Mesendoderm (in vitro differentiated cells): ENCODE measurements at regions not wholly inside any gene's neighbourhood (a gene's known extent, or its start where the extent isn't known, plus 50 kb on each side); places are given as distances from the start of the nearest gene placed in this dataset.

Experiments used
- DNase-seq: peaks from one replicate; pipeline ENCODE4 v3.0.0; 2013
- H2AK5ac ChIP-seq: 2 replicates; pipeline ENCODE4 v1.6.1; 2013; ENCODE audit warnings: low read length, inconsistent platforms
- H2BK120ac ChIP-seq: 2 replicates; pipeline ENCODE4 v1.6.1; 2013; ENCODE audit warnings: low read depth, mild to moderate bottlenecking, low read length, moderate library complexity, mixed read lengths
- H2BK15ac ChIP-seq: replicated peaks from 2 replicates; pipeline ENCODE4 v1.6.1; 2013; ENCODE audit warnings: low read depth, mild to moderate bottlenecking, moderate library complexity
- H2BK5ac ChIP-seq: 2 replicates; pipeline ENCODE4 v1.6.1; 2013; ENCODE audit warnings: low read length, inconsistent platforms
- H3K18ac ChIP-seq: 2 replicates; pipeline ENCODE4 v1.6.1; 2013; ENCODE audit warnings: mild to moderate bottlenecking, low read length, mixed read lengths
- H3K23ac ChIP-seq: one replicate; pipeline ENCODE4 v1.6.1; 2013; ENCODE audit warnings: low read length
- H3K27ac ChIP-seq: 2 replicates; pipeline ENCODE4 v1.5.1; 2013; ENCODE audit warnings: low read depth, mild to moderate bottlenecking, inconsistent platforms, low read length, moderate library complexity
- H3K27me3 ChIP-seq: 2 replicates; pipeline ENCODE4 v1.6.1; 2013; ENCODE audit warnings: low read length, control low read depth, mild to moderate bottlenecking, inconsistent platforms; ENCODE audit not compliant: insufficient read depth, poor library complexity
- H3K36me3 ChIP-seq: 2 replicates; pipeline ENCODE4 v1.6.1; 2013; ENCODE audit warnings: low read length, inconsistent platforms; ENCODE audit not compliant: control insufficient read depth, insufficient read depth
- H3K4ac ChIP-seq: one replicate; pipeline ENCODE4 v1.6.1; 2013; ENCODE audit warnings: low read depth, mild to moderate bottlenecking, low read length, moderate library complexity
- H3K4me1 ChIP-seq: 2 replicates; pipeline ENCODE4 v1.6.1; 2013; ENCODE audit warnings: low read depth, low read length, inconsistent platforms; ENCODE audit not compliant: control insufficient read depth
- H3K4me2 ChIP-seq: 2 replicates; pipeline ENCODE4 v1.6.1; 2013; ENCODE audit warnings: low read length
- H3K4me3 ChIP-seq: 2 replicates; pipeline ENCODE4 v1.5.1; 2013; ENCODE audit warnings: mild to moderate bottlenecking, low read length
- H3K56ac ChIP-seq: one replicate; pipeline ENCODE4 v1.6.1; 2013; ENCODE audit warnings: low read length
- H3K79me1 ChIP-seq: 2 replicates; pipeline ENCODE4 v1.6.1; 2013; ENCODE audit warnings: low read length, inconsistent platforms
- H3K79me2 ChIP-seq: 2 replicates; pipeline ENCODE4 v1.6.1; 2013; ENCODE audit warnings: mild to moderate bottlenecking, low read length; ENCODE audit not compliant: control insufficient read depth, insufficient read depth
- H3K9ac ChIP-seq: 2 replicates; pipeline ENCODE4 v1.6.1; 2013; ENCODE audit warnings: low read length, inconsistent platforms
- H4K5ac ChIP-seq: one replicate; pipeline ENCODE4 v1.6.1; 2013; ENCODE audit warnings: low read length
- H4K8ac ChIP-seq: one replicate; pipeline ENCODE4 v1.6.1; 2013; ENCODE audit warnings: low read depth, mild to moderate bottlenecking, control low read depth, low read length, moderate library complexity
- WGBS: extraction: QIAGEN DNeasy Blood & Tissue Kit; methylation state at CpG from one replicate; pipeline ENCODE4 v1.1.7; 2013; ENCODE audit warnings: low lambda C conversion rate, missing lambda C conversion rate; ENCODE audit not compliant: insufficient coverage; ENCODE audit errors: extremely low coverage; 5-methylcytosine and 5-hydroxymethylcytosine counted together

DNA sequence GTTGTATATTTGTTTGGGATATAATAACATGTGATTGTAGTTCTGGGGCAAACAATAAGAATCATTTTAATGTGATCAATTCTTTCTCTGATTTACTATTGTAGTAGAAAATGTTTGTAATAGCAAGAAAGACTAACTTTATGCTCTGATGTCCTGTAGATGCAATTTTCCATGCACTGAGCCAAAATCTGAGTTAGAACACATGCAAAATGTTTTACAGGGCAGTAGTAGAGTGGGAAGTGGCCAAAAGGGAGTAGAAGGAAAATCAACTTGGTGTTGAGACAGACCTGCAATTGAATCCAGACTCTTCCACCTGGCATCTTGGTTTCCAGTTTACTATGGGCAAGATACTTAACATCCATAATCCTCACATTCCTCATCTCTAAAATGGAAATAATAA lies 93.5 kb upstream of the BMP5 start:
- Histone ChIP-seq H3K4me1 (no peaks in the 10 kb centered on the region), H3K27ac (no peak overlapping the region), H3K56ac (no peak overlapping the region), H2BK5ac (no peak overlapping the region), H3K18ac (no peak overlapping the region), H4K8ac (no peak overlapping the region), H2BK15ac (no peak overlapping the region), H2AK5ac (no peak overlapping the region), H3K4ac (no peak overlapping the region), H3K4me2 (no peak overlapping the region), H3K23ac (no peak overlapping the region), H3K79me1 (no peaks in the 10 kb centered on the region), H3K27me3 (no peaks in the 10 kb centered on the region), H3K4me3 (no peak overlapping the region), H3K9ac (no peak overlapping the region), H3K79me2 (no peaks in the 10 kb centered on the region), H2BK120ac (no peak overlapping the region), H4K5ac (no peak overlapping the region), H3K36me3 (no peaks in the 10 kb centered on the region)
- no peak for DNase-seq

GRCh38 chr6:55964136-55964535 lies 88.7 kb upstream of the BMP5 start:
- WGBS, result no CpG with 5 or more reads among the region's 1 CpG
- Histone ChIP-seq H3K4me3 (no peak overlapping the region), H3K79me1 (no peaks in the 10 kb centered on the region), H3K18ac (no peak overlapping the region), H3K23ac (no peak overlapping the region), H2BK5ac (no peak overlapping the region), H4K5ac (no peak overlapping the region), H3K79me2 (no peaks in the 10 kb centered on the region), H3K56ac (no peak overlapping the region), H2BK120ac (no peak overlapping the region), H3K4ac (no peak overlapping the region), H4K8ac (no peak overlapping the region), H2BK15ac (no peak overlapping the region), H3K4me1 (no peaks in the 10 kb centered on the region), H3K4me2 (no peak overlapping the region), H2AK5ac (no peak overlapping the region), H3K27me3 (no peaks in the 10 kb centered on the region), H3K36me3 (no peaks in the 10 kb centered on the region), H3K9ac (no peak overlapping the region), H3K27ac (no peak overlapping the region)
- DNase-seq, result no peak

DNA sequence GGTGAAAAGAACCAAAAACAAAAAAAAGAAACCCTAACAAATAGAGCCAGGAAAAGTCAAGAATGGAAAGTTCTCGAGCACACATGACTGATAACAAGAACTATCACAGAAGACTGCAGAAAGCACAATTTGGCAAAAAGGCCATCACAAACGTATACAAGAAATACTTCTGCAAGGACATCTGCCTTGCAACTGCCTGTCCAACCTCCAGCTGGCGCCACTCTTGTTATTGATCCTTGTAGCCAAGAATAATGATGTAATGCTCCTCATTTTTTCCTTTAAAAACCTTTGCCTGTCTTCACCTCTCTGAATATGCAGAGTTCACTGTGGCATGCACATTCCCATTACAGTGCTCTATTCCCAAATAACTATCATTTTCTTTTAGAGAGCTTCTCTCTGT lies 87.9 kb upstream of the BMP5 start:
- no peak overlapping the region for H3K56ac ChIP-seq
- H3K36me3 ChIP-seq, result no peaks in the 10 kb centered on the region
- no peak overlapping the region for H3K4me2 ChIP-seq
- no peak overlapping the region for H4K8ac ChIP-seq
- H4K5ac ChIP-seq, result no peak overlapping the region
- H2BK120ac ChIP-seq, result no peak overlapping the region
- WGBS, result no CpG with 5 or more reads among the region's 3 CpGs
- H3K79me1 ChIP-seq, result no peaks in the 10 kb centered on the region
- H2BK5ac ChIP-seq, result no peak overlapping the region
- H3K23ac ChIP-seq, result no peak overlapping the region
- no peaks in the 10 kb centered on the region for H3K4me1 ChIP-seq
- no peak overlapping the region for H2BK15ac ChIP-seq
- H3K4me3 ChIP-seq, result no peak overlapping the region
- no peak overlapping the region for H3K18ac ChIP-seq
- H3K79me2 ChIP-seq, result no peaks in the 10 kb centered on the region
- DNase-seq, result peak; percentile 39
- no peak overlapping the region for H3K9ac ChIP-seq
- no peak overlapping the region for H3K27ac ChIP-seq
- no peaks in the 10 kb centered on the region for H3K27me3 ChIP-seq
- H2AK5ac ChIP-seq, result no peak overlapping the region
- no peak overlapping the region for H3K4ac ChIP-seq

DNA sequence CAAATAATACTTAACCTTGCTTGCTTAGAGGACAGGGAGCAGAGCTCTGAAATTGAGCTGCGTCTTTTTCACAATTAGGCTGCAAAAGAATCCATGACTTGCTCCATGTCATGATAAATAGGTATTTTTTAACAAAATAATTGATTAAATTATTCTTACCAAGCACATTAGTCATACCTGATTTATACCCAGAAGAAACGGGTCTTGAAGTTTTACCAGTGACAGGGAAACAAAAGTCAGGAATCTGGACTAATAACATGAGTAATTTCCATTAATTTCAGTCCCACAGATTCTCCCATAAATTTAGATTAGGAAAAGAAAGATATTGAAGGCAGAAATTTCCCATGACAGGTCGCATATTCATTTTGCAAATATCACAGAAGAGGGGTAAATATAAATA lies 85.0 kb upstream of the BMP5 start:
- Histone ChIP-seq H3K4ac (no peak overlapping the region), H3K4me1 (no peaks in the 10 kb centered on the region), H3K36me3 (no peaks in the 10 kb centered on the region), H3K56ac (no peak overlapping the region), H4K5ac (no peak overlapping the region), H3K79me1 (no peaks in the 10 kb centered on the region), H3K18ac (no peak overlapping the region), H3K9ac (no peak overlapping the region), H3K79me2 (no peaks in the 10 kb centered on the region), H4K8ac (no peak overlapping the region), H2BK5ac (no peak overlapping the region), H3K27ac (no peak overlapping the region), H3K27me3 (no peaks in the 10 kb centered on the region), H2BK120ac (no peak overlapping the region), H3K4me2 (no peak overlapping the region), H3K4me3 (no peak overlapping the region), H3K23ac (no peak overlapping the region), H2BK15ac (no peak overlapping the region), H2AK5ac (no peak overlapping the region)
- no peak for DNase-seq
- no CpG with 5 or more reads among the region's 3 CpGs for WGBS

GRCh38 chr6:55958790-55959189 lies 83.4 kb upstream of the BMP5 start:
- Histone ChIP-seq H3K18ac (no peak overlapping the region), H2BK5ac (no peak overlapping the region), H3K23ac (no peak overlapping the region), H3K4me1 (no peaks in the 10 kb centered on the region), H2BK15ac (no peak overlapping the region), H3K79me2 (no peaks in the 10 kb centered on the region), H3K27me3 (no peaks in the 10 kb centered on the region), H2AK5ac (no peak overlapping the region), H2BK120ac (no peak overlapping the region), H3K4me3 (no peak overlapping the region), H3K79me1 (no peaks in the 10 kb centered on the region), H4K8ac (no peak overlapping the region), H3K4me2 (no peak overlapping the region), H3K27ac (no peak overlapping the region), H3K56ac (no peak overlapping the region), H3K4ac (no peak overlapping the region), H3K36me3 (no peaks in the 10 kb centered on the region), H4K5ac (no peak overlapping the region), H3K9ac (no peak overlapping the region)
- WGBS, result no CpG with 5 or more reads among the region's 1 CpG
- DNase-seq, result no peak

GRCh38 chr6:55957961-55958422 lies 82.6 kb upstream of the BMP5 start:
- H3K36me3 ChIP-seq, result no peaks in the 10 kb centered on the region
- no peaks in the 10 kb centered on the region for H3K27me3 ChIP-seq
- no peaks in the 10 kb centered on the region for H3K79me1 ChIP-seq

More at GRCh38 chr6:55957961-55958422, 82.6 kb upstream of the BMP5 start:
- Histone ChIP-seq H4K8ac (no peak overlapping the region), H3K27ac (no peak overlapping the region), H3K9ac (no peak overlapping the region), H4K5ac (no peak overlapping the region), H2AK5ac (no peak overlapping the region), H2BK120ac (no peak overlapping the region), H3K4me1 (no peaks in the 10 kb centered on the region), H3K23ac (no peak overlapping the region), H2BK15ac (no peak overlapping the region), H3K79me2 (no peaks in the 10 kb centered on the region), H3K56ac (no peak overlapping the region), H2BK5ac (no peak overlapping the region), H3K4me3 (no peak overlapping the region), H3K18ac (no peak overlapping the region), H3K4me2 (no peak overlapping the region), H3K4ac (no peak overlapping the region)
- no peak for DNase-seq
- no CpG with 5 or more reads among the region's 2 CpGs for WGBS
